C4-2B (cell line): ENCODE measurements at regions not wholly inside any gene's neighbourhood (a gene's known extent, or its start where the extent isn't known, plus 50 kb on each side); places are given as distances from the start of the nearest gene placed in this dataset.

Source experiments
- H3K27ac ChIP-seq: fragments of 450-650 bp; 2 replicates; pipeline ENCODE4 v1.5.1; 2017
- ZFX ChIP-seq: fragments of 450-650 bp; IDR thresholded peaks from 2 replicates; pipeline ENCODE4 v1.6.1; 2017
- TF ChIP-seq, protein P1 (sequence below): fragments of 450-650 bp; conservative IDR thresholded peaks from 2 replicates; pipeline ENCODE4 v1.5.1; 2017; ENCODE audit warnings: mild to moderate bottlenecking

- H3K27ac ChIP-seq: no peak overlapping the region
- TF ChIP-seq, protein P1, sequence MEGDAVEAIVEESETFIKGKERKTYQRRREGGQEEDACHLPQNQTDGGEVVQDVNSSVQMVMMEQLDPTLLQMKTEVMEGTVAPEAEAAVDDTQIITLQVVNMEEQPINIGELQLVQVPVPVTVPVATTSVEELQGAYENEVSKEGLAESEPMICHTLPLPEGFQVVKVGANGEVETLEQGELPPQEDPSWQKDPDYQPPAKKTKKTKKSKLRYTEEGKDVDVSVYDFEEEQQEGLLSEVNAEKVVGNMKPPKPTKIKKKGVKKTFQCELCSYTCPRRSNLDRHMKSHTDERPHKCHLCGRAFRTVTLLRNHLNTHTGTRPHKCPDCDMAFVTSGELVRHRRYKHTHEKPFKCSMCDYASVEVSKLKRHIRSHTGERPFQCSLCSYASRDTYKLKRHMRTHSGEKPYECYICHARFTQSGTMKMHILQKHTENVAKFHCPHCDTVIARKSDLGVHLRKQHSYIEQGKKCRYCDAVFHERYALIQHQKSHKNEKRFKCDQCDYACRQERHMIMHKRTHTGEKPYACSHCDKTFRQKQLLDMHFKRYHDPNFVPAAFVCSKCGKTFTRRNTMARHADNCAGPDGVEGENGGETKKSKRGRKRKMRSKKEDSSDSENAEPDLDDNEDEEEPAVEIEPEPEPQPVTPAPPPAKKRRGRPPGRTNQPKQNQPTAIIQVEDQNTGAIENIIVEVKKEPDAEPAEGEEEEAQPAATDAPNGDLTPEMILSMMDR: no peak
- no peak for TF ChIP-seq ZFX
Observed at GRCh38 chr7:21125297-21125696, 302.6 kb upstream of the SP4 start.

DNA sequence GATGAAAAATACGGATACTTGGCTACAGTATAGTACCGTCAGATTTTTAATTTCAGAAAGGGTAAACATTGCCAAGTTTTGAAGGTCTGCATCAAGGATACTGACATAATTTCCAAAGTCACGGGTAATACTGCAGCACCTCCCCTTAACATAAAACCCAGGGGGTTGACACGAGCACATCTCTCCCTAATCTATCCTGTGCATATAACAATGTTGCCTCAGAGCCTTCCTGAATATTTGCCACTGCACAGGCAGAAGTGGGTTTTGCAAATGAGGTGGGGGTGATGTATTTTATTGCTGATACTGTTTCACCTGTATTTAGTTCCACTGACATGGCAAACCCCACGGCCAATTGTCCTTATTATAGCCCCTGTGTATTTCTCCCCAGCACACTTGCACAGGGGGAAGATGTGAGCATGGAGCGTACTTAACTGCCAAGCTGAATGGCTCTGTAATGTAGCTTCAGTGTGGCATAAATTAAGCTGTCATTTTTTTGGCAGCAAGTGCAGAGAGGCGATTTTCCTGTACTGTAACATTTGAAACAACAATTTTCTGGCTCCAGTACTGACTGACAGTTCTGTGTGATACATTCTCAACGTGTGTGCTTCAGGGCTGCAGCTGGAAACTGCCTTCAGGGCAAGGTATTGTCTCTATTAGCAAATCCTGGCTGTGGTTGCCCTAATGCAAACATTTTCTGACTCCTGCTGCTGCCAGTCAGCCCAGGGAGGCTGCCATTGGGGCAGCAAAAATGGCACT, 299.6 kb upstream of the SP4 start:
- no peak overlapping the region for H3K27ac ChIP-seq
- TF ChIP-seq, protein P1: no peak
- TF ChIP-seq ZFX: no peak

DNA sequence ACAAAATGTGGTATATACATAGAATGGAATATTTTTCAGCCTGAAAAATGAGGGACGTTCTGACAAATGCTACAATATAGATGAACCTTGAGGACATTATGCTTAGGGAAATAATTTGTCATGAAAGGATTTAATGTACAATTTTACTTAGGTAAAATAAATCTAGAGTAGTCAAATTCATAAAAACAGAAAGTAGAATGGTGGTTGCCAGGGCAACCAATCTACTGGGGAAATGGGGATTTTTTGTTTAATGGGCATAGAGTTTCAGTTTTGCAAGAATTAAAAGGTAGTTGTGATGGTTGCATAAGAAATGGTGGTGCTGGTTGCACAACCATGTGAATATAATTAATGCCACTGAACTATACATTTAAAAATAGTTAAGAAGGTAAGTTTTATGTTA, 296.0 kb upstream of the SP4 start:
- TF ChIP-seq ZFX: no peak
- TF ChIP-seq, protein P1: no peak

GRCh38 chr7:21134631-21135030, 293.3 kb upstream of the SP4 start:
- TF ChIP-seq, protein P1: no peak
- no peak for TF ChIP-seq ZFX
- no peak overlapping the region for H3K27ac ChIP-seq

More for the DNA sequence above, 296.0 kb upstream of the SP4 start:
- H3K27ac ChIP-seq: no peak overlapping the region

DNA sequence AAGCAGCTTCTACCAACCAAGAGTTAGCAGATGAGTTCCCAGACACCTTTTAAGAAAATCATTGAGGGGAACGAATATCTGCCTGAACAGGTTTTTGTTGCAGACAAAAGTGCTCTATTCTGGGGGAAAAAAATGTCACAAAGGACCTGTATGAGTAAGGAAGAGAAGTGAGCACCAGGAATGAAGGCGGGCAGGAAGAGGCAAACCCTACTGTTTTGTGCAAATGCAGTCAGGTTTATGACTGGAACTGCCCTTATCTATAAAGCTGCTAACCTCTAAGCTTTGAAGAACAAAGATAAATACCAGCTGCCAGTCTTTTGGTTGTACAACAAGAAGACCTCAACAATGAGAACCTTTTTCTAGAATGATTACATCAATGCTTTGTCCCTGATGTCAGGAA, 292.4 kb upstream of the SP4 start:
- TF ChIP-seq, protein P1: no peak
- TF ChIP-seq ZFX: no peak

GRCh38 chr7:21137640-21138039, 290.2 kb upstream of the SP4 start:
- TF ChIP-seq, protein P1: no peak
- TF ChIP-seq ZFX: no peak
- H3K27ac ChIP-seq: no peak overlapping the region

More for the DNA sequence above, 292.4 kb upstream of the SP4 start:
- no peak overlapping the region for H3K27ac ChIP-seq

GRCh38 chr7:21140622-21141021, 287.3 kb upstream of the SP4 start:
- no peak overlapping the region for H3K27ac ChIP-seq

More at GRCh38 chr7:21140622-21141021, 287.3 kb upstream of the SP4 start:
- TF ChIP-seq, protein P1: no peak
- no peak for TF ChIP-seq ZFX
